GM12873 (cell line): ENCODE measurements at regions not wholly inside any gene's neighbourhood (a gene's known extent, or its start where the extent isn't known, plus 50 kb on each side); places are given as distances from the start of the nearest gene placed in this dataset.

Source experiments
- TF ChIP-seq, protein P1 (sequence below): IDR thresholded peaks from 2 replicates; pipeline ENCODE4 v1.5.1; 2012; ENCODE audit warnings: low read depth, mild to moderate bottlenecking, moderate library complexity, low read length, control low read depth; ENCODE audit not compliant: insufficient read depth; ENCODE audit errors: missing control alignments

DNA sequence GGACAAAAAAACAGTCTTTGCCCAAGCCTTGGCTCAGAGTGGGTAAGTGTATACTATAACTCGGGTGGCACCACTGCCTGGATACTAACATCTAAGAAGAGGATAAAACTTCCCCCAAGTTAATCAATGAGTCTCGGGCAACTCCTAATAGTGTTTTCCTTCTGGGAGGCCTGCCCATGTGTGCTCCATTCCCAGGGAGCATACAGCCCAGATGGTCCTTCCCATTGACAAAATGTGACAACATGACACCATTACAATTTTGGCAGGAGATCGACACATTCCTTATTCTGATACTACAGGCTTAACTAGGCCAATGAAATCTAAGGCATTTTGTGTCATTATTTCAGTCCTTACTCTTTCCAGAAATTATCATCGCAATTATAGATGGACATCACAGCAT is 52.7 kb upstream of the CRIM1 start:
- TF ChIP-seq, protein P1, sequence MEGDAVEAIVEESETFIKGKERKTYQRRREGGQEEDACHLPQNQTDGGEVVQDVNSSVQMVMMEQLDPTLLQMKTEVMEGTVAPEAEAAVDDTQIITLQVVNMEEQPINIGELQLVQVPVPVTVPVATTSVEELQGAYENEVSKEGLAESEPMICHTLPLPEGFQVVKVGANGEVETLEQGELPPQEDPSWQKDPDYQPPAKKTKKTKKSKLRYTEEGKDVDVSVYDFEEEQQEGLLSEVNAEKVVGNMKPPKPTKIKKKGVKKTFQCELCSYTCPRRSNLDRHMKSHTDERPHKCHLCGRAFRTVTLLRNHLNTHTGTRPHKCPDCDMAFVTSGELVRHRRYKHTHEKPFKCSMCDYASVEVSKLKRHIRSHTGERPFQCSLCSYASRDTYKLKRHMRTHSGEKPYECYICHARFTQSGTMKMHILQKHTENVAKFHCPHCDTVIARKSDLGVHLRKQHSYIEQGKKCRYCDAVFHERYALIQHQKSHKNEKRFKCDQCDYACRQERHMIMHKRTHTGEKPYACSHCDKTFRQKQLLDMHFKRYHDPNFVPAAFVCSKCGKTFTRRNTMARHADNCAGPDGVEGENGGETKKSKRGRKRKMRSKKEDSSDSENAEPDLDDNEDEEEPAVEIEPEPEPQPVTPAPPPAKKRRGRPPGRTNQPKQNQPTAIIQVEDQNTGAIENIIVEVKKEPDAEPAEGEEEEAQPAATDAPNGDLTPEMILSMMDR: no peak

DNA sequence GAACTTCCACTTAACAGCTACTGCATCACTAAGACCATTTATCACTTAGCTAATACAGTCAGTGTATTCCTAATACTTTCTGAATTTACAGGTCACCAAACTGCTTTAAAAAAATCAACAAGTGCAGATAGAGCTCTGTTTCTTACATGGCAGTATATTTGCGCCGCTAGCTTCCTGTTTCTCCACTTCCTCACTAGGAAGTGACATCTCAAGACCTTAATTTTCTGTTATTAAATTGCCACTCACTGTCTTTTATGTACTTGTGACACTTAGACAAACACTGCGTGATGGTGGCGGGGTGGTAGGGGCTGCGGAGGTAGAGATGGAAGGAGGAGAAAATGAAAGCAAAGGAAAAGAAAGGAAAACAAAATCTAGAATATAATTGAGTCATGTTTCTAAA is 53.7 kb upstream of the CRIM1 start:
- TF ChIP-seq, protein P1: no peak

DNA sequence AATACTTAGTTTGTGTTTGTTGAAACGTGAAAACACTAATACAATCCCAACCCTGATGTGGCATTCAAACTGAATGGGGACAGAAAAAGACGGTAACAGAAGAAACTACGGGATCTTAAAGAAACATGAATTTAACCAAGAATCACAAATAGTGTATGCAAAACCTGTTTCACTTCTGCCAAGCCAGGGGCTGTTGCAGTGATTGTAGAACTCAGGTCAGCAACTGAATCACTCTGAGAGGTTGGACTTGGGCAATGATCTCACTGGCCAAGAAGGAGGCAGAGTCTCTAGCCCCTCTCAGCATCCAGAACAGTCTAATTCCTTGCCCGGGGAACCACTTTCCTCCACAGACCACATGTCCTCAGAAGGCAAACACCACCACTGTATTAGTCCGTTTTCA is 54.9 kb upstream of the CRIM1 start:
- TF ChIP-seq, protein P1: no peak

DNA sequence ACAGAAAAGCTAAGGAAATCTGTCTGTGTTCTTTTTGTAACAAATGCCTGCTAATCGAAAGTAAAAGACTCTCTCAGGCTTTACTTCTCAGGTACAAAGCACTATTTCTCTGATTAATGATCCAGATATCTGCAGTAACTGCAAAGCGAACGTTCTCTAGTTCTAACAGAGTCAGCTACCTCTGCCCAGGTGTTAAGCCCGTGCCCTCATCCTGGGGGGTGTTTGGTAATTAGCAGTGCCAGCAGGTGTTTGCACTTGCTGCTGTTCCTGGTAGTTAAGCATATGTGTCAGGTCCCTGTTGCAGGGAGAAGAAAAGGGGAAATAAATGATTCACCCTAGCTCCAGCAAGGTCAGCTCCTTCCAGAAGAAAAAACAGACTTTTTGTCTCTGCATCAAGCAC is 58.8 kb upstream of the CRIM1 start:
- TF ChIP-seq, protein P1: no peak

DNA sequence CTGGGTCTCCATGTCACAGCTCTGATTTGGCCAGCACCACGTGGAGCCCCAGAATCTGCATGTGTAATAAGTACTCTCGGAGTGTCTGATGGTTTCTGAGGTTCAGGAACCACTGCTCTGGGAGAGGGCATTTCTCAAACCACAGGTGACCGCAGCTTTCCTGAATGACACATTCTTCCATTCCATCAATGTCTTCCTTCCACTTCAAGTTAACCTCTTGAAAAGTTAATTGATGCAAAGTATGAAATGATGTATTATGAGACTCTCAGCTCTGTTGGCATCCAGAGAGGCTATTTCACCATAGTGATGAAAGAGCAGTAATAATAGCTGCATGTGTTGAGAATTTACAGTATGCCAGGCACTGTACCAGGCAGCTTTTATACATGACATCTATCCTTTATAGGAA is 61.3 kb upstream of the CRIM1 start:
- TF ChIP-seq, protein P1: no peak

DNA sequence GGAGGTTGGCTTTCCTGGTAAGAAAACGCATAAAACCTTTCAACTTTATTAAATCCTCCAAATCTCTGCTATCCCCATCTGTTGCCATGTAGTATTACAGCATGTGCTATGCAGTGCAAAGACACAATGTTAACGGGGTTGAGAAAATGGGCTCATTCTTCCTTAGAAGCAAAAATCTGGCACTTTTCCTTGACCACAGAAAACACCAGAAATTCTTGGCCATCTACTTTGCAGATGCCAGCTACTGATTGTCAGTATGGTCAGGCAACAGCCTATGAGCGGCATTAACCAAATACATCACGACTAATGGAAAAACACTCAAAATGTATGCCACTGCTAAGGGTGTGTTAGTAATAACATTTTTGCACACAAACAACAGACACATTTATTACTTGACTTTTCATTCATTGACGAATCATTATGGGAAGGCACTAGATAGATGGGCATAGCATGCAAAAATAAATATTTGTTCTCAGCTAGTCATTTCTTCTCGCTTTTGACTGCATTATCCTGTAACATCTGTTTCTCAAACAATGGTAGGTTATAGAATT is 65.2 kb upstream of the CRIM1 start:
- TF ChIP-seq, protein P1: no peak

DNA sequence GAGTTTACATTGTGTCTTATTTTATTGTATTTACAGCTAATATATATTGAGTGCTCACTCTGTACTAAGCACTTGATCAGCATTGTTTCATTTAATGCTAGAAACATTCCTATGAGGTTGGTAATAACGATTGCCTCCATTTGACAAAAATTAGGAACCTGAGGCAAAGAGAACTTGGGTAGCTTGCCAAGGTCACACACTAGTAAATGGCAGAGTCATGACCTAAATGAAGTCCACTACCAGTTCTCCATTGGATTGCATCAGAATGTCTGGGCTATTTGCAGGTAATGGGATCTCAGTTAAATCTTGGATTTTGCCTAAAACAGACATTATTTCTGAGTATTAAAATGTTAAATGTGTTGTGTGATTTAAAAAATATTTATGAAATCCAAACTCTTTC is 65.8 kb upstream of the CRIM1 start:
- TF ChIP-seq, protein P1: no peak
